Subcutaneous abdominal adipose tissue (tissue), 5 donors: ENCODE measurements at regions not wholly inside any gene's neighbourhood (a gene's known extent, or its start where the extent isn't known, plus 50 kb on each side); places are given as distances from the start of the nearest gene placed in this dataset.

ENCODE experiments used
- H3K27ac ChIP-seq: one replicate; pipeline ENCODE4 v1.7.0; 2013; ENCODE audit warnings: low read depth, mild to moderate bottlenecking, inconsistent platforms, low read length, moderate library complexity
- H3K27me3 ChIP-seq, 5 donors: one replicate each; pipeline ENCODE4 v1.7.0; 2013; ENCODE audit warnings: low read length in 5 of 5, inconsistent platforms in 1 of 5; ENCODE audit not compliant: control insufficient read depth in 5 of 5, insufficient read depth in 4 of 5
- H3K36me3 ChIP-seq, 5 donors: one replicate each; pipeline ENCODE4 v1.7.0; 2013; ENCODE audit warnings: low read length in 5 of 5; ENCODE audit not compliant: control insufficient read depth in 5 of 5, insufficient read depth in 5 of 5
- H3K4me1 ChIP-seq, 5 donors: one replicate each; pipeline ENCODE4 v1.7.0; 2013; ENCODE audit warnings: low read length in 5 of 5, mild to moderate bottlenecking in 3 of 5, moderate library complexity in 1 of 5; ENCODE audit not compliant: control insufficient read depth in 5 of 5, insufficient read depth in 5 of 5
- H3K4me3 ChIP-seq, 5 donors: one replicate each; pipeline ENCODE4 v1.7.0; 2013; ENCODE audit warnings: low read length in 5 of 5, low read depth in 1 of 5
- H3K9ac ChIP-seq, 5 donors: one replicate each; pipeline ENCODE4 v1.7.0; 2013; ENCODE audit warnings: low read length in 5 of 5, mild to moderate bottlenecking in 4 of 5, moderate library complexity in 3 of 5
- H3K9me3 ChIP-seq, 5 donors: one replicate each; pipeline ENCODE4 v1.7.0; 2013; ENCODE audit warnings: low read length in 5 of 5; ENCODE audit not compliant: control insufficient read depth in 5 of 5
- donor health status: healthy.
- donor health status: healthy.
- donor health status: healthy.
- donor health status: healthy.
- donor health status: healthy.

DNA sequence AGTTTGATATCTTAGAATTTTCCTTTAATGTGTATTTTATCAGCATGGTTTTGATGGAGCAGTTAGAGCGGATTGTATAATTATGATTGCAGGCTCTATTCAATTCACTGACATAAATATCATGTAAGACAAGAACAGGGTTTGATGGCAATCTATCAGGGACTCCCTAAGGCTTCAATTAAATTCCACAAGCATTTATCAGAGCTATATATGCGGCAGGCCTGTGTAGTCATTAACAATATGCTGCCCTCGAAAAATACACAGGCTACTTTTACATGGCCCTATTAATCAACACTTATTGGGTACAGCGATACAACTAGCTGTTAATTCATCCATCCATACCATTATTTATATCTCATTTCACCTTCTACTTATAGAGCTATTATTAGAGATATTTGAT lies 358.1 kb upstream of the TPK1 start:
- H3K9ac ChIP-seq: no peak overlapping the region
- H3K27ac ChIP-seq: no peak overlapping the region
- H3K27me3 ChIP-seq: no peaks in the 10 kb centered on the region
- no peaks in the 10 kb centered on the region for H3K36me3 ChIP-seq
- H3K4me1 ChIP-seq: no peaks in the 10 kb centered on the region
- H3K9me3 ChIP-seq: no peaks in the 10 kb centered on the region
- H3K4me3 ChIP-seq: no peak overlapping the region

DNA sequence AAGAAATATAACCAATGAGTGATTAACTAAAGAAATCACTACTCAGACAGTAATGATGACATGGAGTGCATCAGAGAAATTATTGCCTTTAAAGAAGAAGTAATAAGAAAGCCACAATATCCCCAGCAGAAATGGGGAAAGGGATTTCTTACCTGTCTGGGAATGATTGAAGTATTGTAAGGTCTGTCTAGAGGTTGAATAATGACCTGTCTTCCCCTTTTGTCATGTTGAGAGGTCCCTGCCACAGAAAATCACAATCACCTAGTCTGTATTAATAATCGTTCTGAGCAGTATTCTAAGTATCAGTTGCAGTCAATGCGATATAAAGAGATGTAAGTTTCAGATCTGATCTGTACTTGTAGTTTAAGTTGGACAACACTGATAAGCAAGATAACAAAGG lies 349.1 kb upstream of the TPK1 start:
- no peak overlapping the region for H3K9ac ChIP-seq
- H3K4me3 ChIP-seq: no peak overlapping the region
- H3K27ac ChIP-seq: no peak overlapping the region
- no peaks in the 10 kb centered on the region for H3K9me3 ChIP-seq
- no peaks in the 10 kb centered on the region for H3K4me1 ChIP-seq
- no peaks in the 10 kb centered on the region for H3K36me3 ChIP-seq
- no peaks in the 10 kb centered on the region for H3K27me3 ChIP-seq

DNA sequence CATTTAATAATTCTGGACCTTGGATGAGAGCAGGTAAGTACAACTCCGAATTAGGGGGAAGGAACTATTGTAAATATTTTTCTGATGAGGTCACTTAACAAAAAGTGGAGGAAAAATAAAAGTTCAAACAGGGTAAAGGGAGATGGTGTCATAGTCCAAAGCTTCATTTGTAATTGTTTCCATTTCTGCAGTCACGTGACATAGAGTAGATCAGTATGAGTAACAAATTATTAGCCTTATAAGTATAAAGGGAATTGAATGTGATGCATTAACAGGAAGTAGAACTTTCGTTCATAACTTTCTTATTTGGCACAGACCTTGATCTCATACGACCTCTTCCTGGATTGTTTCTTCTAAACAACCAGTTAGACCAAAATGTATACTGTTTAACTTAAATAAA lies 347.2 kb upstream of the TPK1 start:
- Histone ChIP-seq H3K27ac (no peak overlapping the region), H3K4me1 (no peaks in the 10 kb centered on the region), H3K9me3 (no peaks in the 10 kb centered on the region), H3K9ac (no peak overlapping the region), H3K36me3 (no peaks in the 10 kb centered on the region), H3K27me3 (no peaks in the 10 kb centered on the region), H3K4me3 (no peak overlapping the region)

DNA sequence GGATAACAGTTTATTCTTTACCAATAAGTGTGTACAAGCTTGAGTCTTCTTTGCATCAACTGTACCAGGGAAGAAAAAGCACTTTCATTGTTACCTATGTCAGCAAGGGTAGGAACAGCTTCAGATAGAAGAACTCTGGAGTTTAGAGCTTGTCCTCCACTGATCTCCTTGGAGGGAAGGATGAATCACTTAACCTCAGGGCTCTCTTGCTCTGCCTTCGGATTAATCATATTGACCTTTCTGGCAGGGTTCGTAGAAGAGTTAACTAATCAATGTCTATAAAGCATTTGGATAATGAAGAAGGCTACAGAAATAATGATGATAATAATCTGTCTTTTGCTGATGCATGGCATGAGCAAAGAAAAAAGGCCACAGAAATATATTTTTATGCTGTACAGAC lies 339.5 kb upstream of the TPK1 start:
- Histone ChIP-seq H3K36me3 (no peaks in the 10 kb centered on the region), H3K9me3 (no peaks in the 10 kb centered on the region), H3K4me3 (no peak overlapping the region), H3K9ac (no peak overlapping the region), H3K4me1 (no peaks in the 10 kb centered on the region), H3K27ac (no peak overlapping the region), H3K27me3 (no peaks in the 10 kb centered on the region)

DNA sequence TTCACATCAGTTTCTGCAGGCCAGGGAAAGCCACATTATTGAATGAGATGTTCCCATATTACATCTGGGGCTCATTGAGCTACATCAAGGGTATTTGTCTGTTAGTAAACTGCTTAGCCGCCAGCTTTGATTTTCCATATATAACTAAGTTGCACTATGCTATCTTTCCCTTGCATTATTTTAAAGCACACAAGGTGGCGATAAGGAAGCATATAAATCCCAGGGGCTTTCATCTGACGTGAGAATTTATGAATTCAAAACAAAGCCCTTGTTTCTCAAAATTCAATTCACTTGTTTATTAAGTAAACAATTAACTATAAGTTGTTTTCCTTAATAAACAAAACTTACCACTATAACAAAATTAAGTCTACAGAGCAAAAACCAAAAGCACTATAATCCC lies 334.1 kb upstream of the TPK1 start:
- no peaks in the 10 kb centered on the region for H3K9me3 ChIP-seq
- no peaks in the 10 kb centered on the region for H3K36me3 ChIP-seq
- peaks cover 0 to 9% (median 2%) of the 10 kb centered on the region in 5 donors for H3K4me1 ChIP-seq
- no peak overlapping the region for H3K9ac ChIP-seq
- H3K27ac ChIP-seq: no peak overlapping the region
- H3K4me3 ChIP-seq: no peak overlapping the region
- H3K27me3 ChIP-seq: no peaks in the 10 kb centered on the region

DNA sequence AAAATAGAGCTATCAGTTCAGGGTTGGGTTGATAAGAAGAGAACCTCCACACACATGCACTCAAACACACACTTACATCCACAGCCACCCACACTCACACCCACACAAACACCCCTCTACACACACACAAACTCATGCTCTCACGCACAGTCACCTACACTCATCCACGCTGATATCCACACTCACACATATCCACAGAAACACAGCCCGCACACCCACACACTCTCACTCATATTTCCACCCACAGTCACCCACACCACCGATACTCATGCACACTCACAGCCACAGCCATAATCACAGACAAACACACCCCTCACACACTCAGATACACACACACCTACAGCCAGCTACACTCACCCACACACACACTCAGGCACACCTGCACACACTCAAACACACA lies 333.0 kb upstream of the TPK1 start:
- Histone ChIP-seq H3K4me3 (no peak overlapping the region), H3K4me1 (peaks cover 0 to 9% (median 2%) of the 10 kb centered on the region in 5 donors), H3K27me3 (no peaks in the 10 kb centered on the region), H3K9me3 (no peaks in the 10 kb centered on the region), H3K9ac (no peak overlapping the region), H3K36me3 (no peaks in the 10 kb centered on the region), H3K27ac (no peak overlapping the region)

DNA sequence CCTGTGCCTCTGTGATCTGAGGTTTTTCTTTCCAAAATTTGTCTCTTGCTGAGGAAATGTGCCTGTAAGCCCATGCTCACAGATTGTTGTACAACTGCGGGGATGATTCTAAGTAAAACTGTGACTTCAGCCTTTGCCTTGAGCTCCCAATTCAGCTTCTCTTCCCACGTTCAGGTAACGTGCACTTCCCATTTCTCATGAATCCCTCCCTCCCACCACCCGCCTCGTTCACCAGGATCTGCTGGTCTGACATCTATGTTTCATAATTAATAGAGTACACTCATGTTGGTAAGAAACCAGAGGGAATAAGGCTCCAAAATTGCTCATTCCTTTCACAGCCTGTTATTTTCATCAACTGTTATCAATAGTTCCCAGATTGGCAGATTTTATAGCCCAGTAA lies 332.6 kb upstream of the TPK1 start:
- H3K27me3 ChIP-seq: no peaks in the 10 kb centered on the region
- H3K9me3 ChIP-seq: no peaks in the 10 kb centered on the region
- H3K36me3 ChIP-seq: no peaks in the 10 kb centered on the region
- H3K4me1 ChIP-seq: peaks cover 0 to 9% (median 2%) of the 10 kb centered on the region in 5 donors
- H3K27ac ChIP-seq: no peak overlapping the region
- H3K9ac ChIP-seq: no peak overlapping the region
- H3K4me3 ChIP-seq: no peak overlapping the region

DNA sequence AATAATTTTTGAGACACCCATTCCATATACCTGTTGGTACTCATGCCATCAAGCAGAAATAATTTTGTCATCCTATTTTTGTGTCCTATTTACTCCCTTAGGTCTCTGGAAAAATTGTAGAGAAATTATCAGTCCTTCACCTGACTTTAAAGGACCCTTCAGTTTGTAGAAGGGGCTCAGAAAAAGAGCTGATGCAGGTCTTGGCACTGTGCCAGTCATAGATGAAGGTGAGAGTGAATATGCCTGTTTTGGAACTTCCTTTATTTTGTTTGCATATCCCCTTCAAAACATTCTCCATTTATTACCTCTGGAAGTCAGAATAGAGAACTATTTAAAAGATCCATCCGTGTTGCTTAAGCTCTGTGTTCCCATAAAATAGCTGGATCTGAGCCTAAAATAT lies 321.0 kb upstream of the TPK1 start:
- H3K4me1 ChIP-seq: no peaks in the 10 kb centered on the region
- H3K4me3 ChIP-seq: no peak overlapping the region
- no peak overlapping the region for H3K9ac ChIP-seq
- H3K27me3 ChIP-seq: no peaks in the 10 kb centered on the region
- H3K27ac ChIP-seq: no peak overlapping the region
- no peaks in the 10 kb centered on the region for H3K36me3 ChIP-seq
- no peaks in the 10 kb centered on the region for H3K9me3 ChIP-seq

DNA sequence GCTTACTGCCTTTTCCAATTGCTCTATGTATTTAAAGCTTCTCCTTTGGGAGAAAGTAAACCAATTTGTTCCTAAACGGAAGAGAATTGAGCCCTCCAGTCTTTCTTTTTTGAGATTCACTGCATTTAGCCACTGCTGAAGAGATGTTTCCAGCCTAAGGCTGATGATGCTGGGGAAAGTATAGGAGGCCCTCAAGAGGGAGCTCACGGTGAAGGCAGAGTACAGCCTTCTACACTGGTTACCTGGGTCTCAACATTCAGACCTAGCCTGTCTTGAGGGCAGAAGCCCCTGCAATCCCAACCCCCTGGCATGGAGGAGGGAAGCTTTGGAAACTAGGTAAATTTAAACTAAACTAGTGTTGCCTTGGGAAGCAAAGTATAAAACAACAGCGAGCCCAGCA lies 316.7 kb upstream of the TPK1 start:
- H3K4me1 ChIP-seq: peaks cover 0 to 4% (median 0%) of the 10 kb centered on the region in 5 donors
- H3K9me3 ChIP-seq: no peaks in the 10 kb centered on the region
- H3K27me3 ChIP-seq: no peaks in the 10 kb centered on the region
- H3K36me3 ChIP-seq: no peaks in the 10 kb centered on the region
- no peak overlapping the region for H3K9ac ChIP-seq
- H3K27ac ChIP-seq: no peak overlapping the region
- no peak overlapping the region for H3K4me3 ChIP-seq

DNA sequence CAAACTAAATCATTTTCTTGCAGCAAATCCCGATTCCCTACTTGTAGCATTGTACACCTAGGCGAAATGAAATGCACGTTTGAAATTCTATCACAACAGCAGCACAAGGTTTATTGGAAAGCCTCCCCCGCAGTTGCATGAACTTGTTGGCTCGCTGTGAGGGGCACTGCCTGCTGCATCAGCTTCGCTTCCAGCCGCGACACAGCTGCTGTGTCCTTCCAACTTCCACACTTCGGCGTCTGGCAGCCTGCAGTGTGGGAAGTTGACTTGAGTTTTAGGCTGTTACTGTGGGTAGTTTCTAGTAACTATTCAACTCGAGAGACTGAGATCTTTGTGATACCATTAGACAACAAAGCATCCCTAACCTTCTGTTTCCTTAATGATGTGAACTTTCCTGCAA lies 315.8 kb upstream of the TPK1 start:
- Histone ChIP-seq H3K27ac (no peak overlapping the region), H3K9me3 (no peaks in the 10 kb centered on the region), H3K36me3 (no peaks in the 10 kb centered on the region), H3K4me3 (no peak overlapping the region), H3K9ac (no peak overlapping the region), H3K4me1 (peaks cover 0 to 4% (median 0%) of the 10 kb centered on the region in 5 donors), H3K27me3 (no peaks in the 10 kb centered on the region)

DNA sequence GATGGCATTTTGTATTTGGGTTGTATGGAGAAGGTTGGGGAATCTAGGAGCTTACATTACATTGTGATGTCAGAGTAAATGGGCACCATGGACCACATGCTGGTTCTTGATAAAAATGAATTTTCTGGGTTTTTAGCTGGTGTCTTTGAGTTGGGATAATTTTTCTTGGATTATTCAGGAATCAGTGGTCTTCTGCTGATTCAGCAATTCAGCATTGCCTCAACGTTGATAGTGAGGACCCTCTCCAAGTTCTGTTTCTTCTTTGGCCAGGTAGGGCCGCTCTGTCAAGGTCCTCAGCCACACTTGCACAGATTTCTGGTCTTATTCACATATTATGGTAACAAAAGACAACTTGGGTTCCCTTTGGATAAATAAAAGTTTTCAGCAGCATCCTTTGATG lies 312.0 kb upstream of the TPK1 start:
- H3K36me3 ChIP-seq: no peaks in the 10 kb centered on the region

More for the DNA sequence above, 312.0 kb upstream of the TPK1 start:
- H3K9ac ChIP-seq: no peak overlapping the region
- no peak overlapping the region for H3K27ac ChIP-seq
- no peaks in the 10 kb centered on the region for H3K9me3 ChIP-seq
- H3K4me1 ChIP-seq: peaks cover 0 to 19% (median 8%) of the 10 kb centered on the region in 5 donors
- H3K4me3 ChIP-seq: no peak overlapping the region
- H3K27me3 ChIP-seq: no peaks in the 10 kb centered on the region
